HepG2 (cell line): ENCODE measurements at regions not wholly inside any gene's neighbourhood (a gene's known extent, or its start where the extent isn't known, plus 50 kb on each side); places are given as distances from the start of the nearest gene placed in this dataset.

Experiments
- EP300 ChIP-seq, 3 experiments: sonication (generic) in 1 of 3; formaldehyde crosslinking in 1 of 3; IDR thresholded peaks; 2 replicates each; pipeline versions ENCODE4 v1.5.1 to v1.6.1; 2011 to 2020; ENCODE audit warnings: low read depth in 2 of 3, low read length in 2 of 3, borderline replicate concordance in 1 of 3, improper control_type of control experiment in 1 of 3, mild to moderate bottlenecking in 1 of 3, missing genetic modification reagents in 1 of 3, moderate library complexity in 1 of 3
- HMG20A ChIP-seq: IDR thresholded peaks from 2 replicates; pipeline ENCODE4 v1.6.1; 2016; ENCODE audit warnings: borderline replicate concordance
- KAT7 ChIP-seq: IDR thresholded peaks from 2 replicates; pipeline ENCODE4 v1.6.1; 2018; ENCODE audit warnings: borderline replicate concordance, missing compliant biosample characterization
- SMC3 ChIP-seq: IDR thresholded peaks from 2 replicates; pipeline ENCODE4 v1.6.1; 2011; ENCODE audit warnings: low read length, improper control_type of control experiment
- ZBTB2 ChIP-seq: sonication (generic); formaldehyde crosslinking; IDR thresholded peaks from 2 replicates; pipeline ENCODE4 v1.8.0; 2022; ENCODE audit warnings: low read depth, missing genetic modification reagents
- ZNF556 ChIP-seq: sonication (generic); formaldehyde crosslinking; IDR thresholded peaks from 2 replicates; pipeline ENCODE4 v1.4.0; 2020; ENCODE audit warnings: mild to moderate bottlenecking, missing genetic modification reagents, borderline replicate concordance
- ZNF841 ChIP-seq: sonication (generic); formaldehyde crosslinking; IDR thresholded peaks from 2 replicates; pipeline ENCODE4 v1.8.1; 2023; ENCODE audit warnings: missing genetic modification reagents, borderline replicate concordance

- TF ChIP-seq HMG20A (CRISPR knock-in tag) (no peak), ZBTB2 (CRISPR knock-in tag) (no peak), KAT7 (CRISPR knock-in tag) (no peak), EP300 (IDR thresholded peaks at IDR 0.05; ENCODE audit: low read depth in 2 of 2, low read length in 2 of 2) (no peak), EP300 (CRISPR knock-in tag; IDR thresholded peaks at IDR 0.05; ENCODE audit: borderline replicate concordance) (no peak), ZNF556 (no peak), ZNF841 (CRISPR knock-in tag) (no peak), SMC3 (no peak)
These were observed 148.3 kb upstream of the NHS start for GRCh38 chrX:17226736-17227135.
